HFF-Myc (cell line): ENCODE measurements at regions not wholly inside any gene's neighbourhood (a gene's known extent, or its start where the extent isn't known, plus 50 kb on each side); places are given as distances from the start of the nearest gene placed in this dataset.

Experiments
- DNase-seq: peaks from one replicate; pipeline ENCODE4 v3.0.0-alpha.2; 2011; ENCODE audit warnings: low read depth; ENCODE audit errors: extremely low read depth
- H3K4me3 ChIP-seq: replicated peaks from 2 replicates; pipeline ENCODE4 v1.5.1; 2011; ENCODE audit warnings: low read depth, mild to moderate bottlenecking, control low read depth, low read length
- TF ChIP-seq, protein P1 (sequence below): IDR thresholded peaks from 2 replicates; pipeline ENCODE4 v1.5.1; 2012; ENCODE audit warnings: mild to moderate bottlenecking, low read depth, low read length, control low read depth; ENCODE audit errors: missing control alignments

GRCh38 chr5:116785106-116785505 is 210.5 kb upstream of the SEMA6A start:
- TF ChIP-seq, protein P1, sequence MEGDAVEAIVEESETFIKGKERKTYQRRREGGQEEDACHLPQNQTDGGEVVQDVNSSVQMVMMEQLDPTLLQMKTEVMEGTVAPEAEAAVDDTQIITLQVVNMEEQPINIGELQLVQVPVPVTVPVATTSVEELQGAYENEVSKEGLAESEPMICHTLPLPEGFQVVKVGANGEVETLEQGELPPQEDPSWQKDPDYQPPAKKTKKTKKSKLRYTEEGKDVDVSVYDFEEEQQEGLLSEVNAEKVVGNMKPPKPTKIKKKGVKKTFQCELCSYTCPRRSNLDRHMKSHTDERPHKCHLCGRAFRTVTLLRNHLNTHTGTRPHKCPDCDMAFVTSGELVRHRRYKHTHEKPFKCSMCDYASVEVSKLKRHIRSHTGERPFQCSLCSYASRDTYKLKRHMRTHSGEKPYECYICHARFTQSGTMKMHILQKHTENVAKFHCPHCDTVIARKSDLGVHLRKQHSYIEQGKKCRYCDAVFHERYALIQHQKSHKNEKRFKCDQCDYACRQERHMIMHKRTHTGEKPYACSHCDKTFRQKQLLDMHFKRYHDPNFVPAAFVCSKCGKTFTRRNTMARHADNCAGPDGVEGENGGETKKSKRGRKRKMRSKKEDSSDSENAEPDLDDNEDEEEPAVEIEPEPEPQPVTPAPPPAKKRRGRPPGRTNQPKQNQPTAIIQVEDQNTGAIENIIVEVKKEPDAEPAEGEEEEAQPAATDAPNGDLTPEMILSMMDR, result no peak
- no peak for DNase-seq
- no peak overlapping the region for H3K4me3 ChIP-seq

DNA sequence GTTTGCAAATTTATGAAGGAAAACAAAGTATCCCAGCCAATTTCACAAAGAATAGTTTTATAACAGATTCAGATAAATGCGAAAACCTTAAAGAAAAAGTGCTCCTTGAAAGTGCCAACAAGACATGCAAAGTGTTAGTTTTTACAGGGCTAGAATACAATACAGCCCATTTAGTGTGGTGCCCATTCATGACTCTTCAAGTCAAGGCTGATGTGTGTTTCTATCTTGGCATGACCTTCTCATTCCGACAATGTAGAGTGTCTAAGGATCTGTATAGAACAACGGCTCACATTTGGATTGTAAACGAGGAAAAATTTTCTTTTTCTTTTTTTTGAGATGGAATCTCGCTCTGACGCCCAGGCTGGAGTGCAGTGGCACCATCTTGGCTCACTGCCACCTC is 205.2 kb upstream of the SEMA6A start:
- DNase-seq, result no peak
- TF ChIP-seq, protein P1, result no peak
- no peak overlapping the region for H3K4me3 ChIP-seq

DNA sequence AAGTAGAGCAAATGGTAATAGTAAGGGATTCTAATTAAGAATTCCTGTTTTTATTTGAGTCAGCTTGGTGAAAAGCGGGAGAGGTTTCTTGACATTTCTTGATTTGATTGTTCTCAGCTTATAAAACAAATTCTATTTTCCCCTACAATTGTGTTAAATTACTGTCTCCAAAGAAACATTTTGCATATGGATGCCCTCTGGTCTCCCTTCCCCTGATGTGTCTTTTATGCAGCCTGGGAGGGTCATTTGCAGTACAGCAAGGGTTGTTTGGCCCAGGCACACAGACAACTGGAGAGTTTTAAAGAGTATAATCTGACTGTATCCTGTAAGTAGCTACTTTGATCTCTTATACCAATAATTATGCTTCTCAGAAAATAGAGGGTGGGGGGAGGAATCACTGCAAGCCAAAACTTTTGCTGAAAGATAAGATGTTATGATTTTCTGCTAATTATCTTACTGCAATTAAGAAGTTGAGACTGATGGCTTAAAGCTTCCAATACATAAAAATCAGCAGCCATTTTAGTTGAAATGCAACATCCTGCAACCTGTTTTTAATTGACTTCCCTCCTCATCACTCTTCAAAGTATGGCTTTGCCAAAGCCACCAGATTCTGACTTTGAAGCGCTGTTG is 204.1 kb upstream of the SEMA6A start:
- TF ChIP-seq, protein P1, result no peak
- no peak for DNase-seq
- H3K4me3 ChIP-seq, result no peak overlapping the region

DNA sequence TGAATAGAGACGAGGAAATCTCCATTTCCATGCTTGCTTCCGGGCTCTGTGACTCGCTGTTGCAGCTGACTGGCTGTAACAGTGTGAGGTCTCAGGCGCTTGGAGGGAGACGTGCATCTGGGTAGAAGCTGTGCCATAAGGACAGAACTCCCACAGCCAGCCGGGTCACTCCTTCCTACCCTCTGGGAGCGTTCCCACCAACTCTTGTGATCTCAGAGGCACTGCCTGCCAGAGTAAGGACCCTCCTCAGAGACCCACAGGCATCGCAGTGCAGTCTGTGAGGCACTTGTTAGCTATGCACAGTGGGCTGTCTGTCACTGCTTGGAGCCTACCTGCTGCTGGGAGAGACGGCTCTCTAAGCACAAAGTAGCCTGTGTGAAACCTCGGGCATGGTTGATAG is 203.4 kb upstream of the SEMA6A start:
- TF ChIP-seq, protein P1, result no peak
- no peak overlapping the region for H3K4me3 ChIP-seq
- DNase-seq, result no peak

GRCh38 chr5:116773926-116774325 is 199.3 kb upstream of the SEMA6A start:
- no peak overlapping the region for H3K4me3 ChIP-seq
- DNase-seq, result no peak
- TF ChIP-seq, protein P1, result no peak

GRCh38 chr5:116772806-116773205 is 198.2 kb upstream of the SEMA6A start:
- H3K4me3 ChIP-seq, result no peak overlapping the region
- TF ChIP-seq, protein P1, result no peak
- no peak for DNase-seq

DNA sequence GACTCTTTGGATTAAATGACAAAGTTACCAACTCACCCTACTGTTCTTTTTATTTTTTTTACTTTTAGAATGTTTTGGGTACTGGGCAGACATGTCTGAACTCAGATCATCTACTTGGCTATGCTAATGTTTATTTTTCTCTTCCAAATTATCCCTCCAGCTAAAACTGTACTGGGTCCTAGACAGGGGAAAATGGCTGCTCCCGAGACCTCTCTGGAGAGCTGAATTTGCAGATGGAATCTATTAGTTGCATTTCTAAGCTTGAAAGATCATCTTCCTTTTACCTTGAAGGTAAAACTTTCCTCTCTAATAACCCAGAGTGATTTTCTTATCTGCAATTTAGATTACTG is 197.5 kb upstream of the SEMA6A start:
- TF ChIP-seq, protein P1, result no peak

More for the DNA sequence above, 197.5 kb upstream of the SEMA6A start:
- H3K4me3 ChIP-seq, result no peak overlapping the region
- no peak for DNase-seq
